ENCODE measurements at regions not wholly inside any gene's neighbourhood (a gene's known extent, or its start where the extent isn't known, plus 50 kb on each side); places are given as distances from the start of the nearest gene placed in this dataset.
"Not testable (repeated sequence)": the region's sequence is repeated elsewhere in the genome, so short reads cannot be mapped to it uniquely, and the experiment has no call there.

DNA sequence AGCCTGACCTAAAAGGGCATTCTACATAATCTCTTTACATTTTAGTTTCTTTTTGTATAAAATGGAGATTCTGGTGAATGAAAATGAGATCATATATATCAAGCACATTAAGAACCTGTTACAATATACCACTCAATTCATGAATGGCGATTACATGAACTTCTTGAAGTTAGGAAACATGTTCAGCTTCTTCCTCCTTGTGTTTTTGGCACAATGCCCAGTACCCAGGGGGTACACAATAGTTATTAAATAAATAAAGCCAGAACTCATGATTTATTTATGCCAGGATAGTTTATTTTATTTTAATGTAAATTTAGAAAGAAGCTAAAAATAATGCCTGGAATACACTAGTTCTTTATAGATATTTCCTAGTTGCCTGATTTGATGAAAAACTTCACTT lies 186.0 kb upstream of the PTGFR start:
- Histone ChIP-seq H3K27ac (ENCODE audit: low read depth in 2 of 2, low read length in 1 of 2) (no peak overlapping the region), H3K4me1 (ENCODE audit: control insufficient read depth in 2 of 2, insufficient read depth in 2 of 2, low read length in 1 of 2) (no peaks in the 10 kb centered on the region), H3K27me3 (ENCODE audit: control insufficient read depth in 1 of 2, insufficient read depth in 2 of 2, low read length in 2 of 2) (no peaks in the 10 kb centered on the region), H3K9me3 (ENCODE audit: control insufficient read depth in 2 of 2, insufficient read depth in 1 of 2, low read depth in 1 of 2, low read length in 1 of 2) (no peaks in the 10 kb centered on the region), H3K4me3 (ENCODE audit: low read depth in 1 of 2, low read length in 2 of 2) (no peak overlapping the region), H3K36me3 (ENCODE audit: control insufficient read depth in 2 of 2, insufficient read depth in 2 of 2, low read length in 1 of 2) (no peaks in the 10 kb centered on the region)
- 39 to 55% methylated on average over 1 of the region's 1 CpG for WGBS, 2 donors

DNA sequence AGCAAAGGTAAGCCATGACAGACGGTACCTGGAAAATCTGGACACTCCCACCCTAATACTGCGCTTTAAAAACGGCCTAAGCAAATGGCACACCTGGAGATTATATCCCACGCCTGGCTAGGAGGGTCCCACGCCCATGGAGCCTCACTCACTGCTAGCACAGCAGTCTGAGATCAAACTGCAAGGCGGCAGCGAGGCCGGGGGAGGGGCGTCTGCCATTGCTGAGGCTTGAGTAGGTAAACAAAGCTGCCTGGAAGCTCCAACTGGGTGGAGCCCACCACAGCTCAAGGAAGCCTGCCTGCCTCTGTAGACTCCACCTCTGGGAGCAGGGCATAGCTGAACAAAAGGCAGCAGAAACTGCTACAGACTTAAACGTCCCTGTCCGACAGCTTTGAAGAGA lies 180.5 kb upstream of the PTGFR start:
- H3K27ac ChIP-seq (ENCODE audit: low read depth in 2 of 2, low read length in 1 of 2); H3K36me3 ChIP-seq (ENCODE audit: control insufficient read depth in 2 of 2, insufficient read depth in 2 of 2, low read length in 1 of 2); H3K4me1 ChIP-seq (ENCODE audit: control insufficient read depth in 2 of 2, insufficient read depth in 2 of 2, low read length in 1 of 2); H3K27me3 ChIP-seq (ENCODE audit: control insufficient read depth in 1 of 2, insufficient read depth in 2 of 2, low read length in 2 of 2); H3K4me3 ChIP-seq (ENCODE audit: low read depth in 1 of 2, low read length in 2 of 2); H3K9me3 ChIP-seq (ENCODE audit: control insufficient read depth in 2 of 2, insufficient read depth in 1 of 2, low read depth in 1 of 2, low read length in 1 of 2): not testable (repeated sequence)
- 73 to 78% methylated on average over 11 of the region's 11 CpGs for WGBS, 2 donors

DNA sequence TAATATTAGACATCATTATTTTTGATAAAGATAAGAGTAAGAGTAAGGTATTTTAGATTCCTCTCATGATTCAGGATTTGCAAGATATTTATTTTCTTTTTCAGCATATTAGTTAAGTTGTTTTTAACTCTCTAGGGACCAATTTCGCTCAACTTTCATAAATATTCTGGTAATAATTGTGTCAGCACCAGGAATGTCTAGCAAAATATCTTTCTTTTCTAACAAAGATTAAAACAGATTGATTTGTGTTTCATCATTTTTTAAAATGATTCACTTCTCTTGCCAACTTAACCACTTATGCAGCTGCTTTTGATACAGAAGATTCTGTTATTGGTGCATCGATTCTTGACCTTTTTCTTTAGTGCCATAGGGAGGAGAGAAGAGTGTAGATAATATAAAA lies 172.8 kb upstream of the PTGFR start:
- no peaks in the 10 kb centered on the region for H3K36me3 ChIP-seq (ENCODE audit: control insufficient read depth in 2 of 2, insufficient read depth in 2 of 2, low read length in 1 of 2)
- 61 to 68% methylated on average over 2 of the region's 2 CpGs for WGBS, 2 donors
- H3K27me3 ChIP-seq (ENCODE audit: control insufficient read depth in 1 of 2, insufficient read depth in 2 of 2, low read length in 2 of 2): no peaks in the 10 kb centered on the region
- H3K4me1 ChIP-seq (ENCODE audit: control insufficient read depth in 2 of 2, insufficient read depth in 2 of 2, low read length in 1 of 2): no peaks in the 10 kb centered on the region
- H3K9me3 ChIP-seq (ENCODE audit: control insufficient read depth in 2 of 2, insufficient read depth in 1 of 2, low read depth in 1 of 2, low read length in 1 of 2): no peaks in the 10 kb centered on the region
- no peak overlapping the region for H3K4me3 ChIP-seq (ENCODE audit: low read depth in 1 of 2, low read length in 2 of 2)
- no peak overlapping the region for H3K27ac ChIP-seq (ENCODE audit: low read depth in 2 of 2, low read length in 1 of 2)

DNA sequence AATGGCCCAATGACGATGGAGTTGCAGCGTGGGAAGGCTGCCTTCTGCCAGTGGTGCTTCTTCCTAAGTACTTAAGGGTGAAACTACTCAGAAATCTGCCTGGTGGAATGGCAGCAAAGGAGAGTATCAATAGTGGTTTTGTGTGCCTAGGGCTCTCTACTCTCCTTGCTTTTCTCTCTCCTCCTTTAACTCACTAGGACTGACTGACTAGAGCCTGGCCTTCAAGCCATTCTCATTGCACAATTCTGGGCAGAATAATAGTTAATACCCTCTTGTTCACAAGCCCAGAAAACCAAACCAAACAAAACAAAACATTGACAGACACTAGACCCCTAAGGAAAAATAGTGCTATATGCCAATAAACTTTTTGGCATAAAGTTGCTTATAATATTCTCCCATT lies 171.2 kb upstream of the PTGFR start:
- no peaks in the 10 kb centered on the region for H3K9me3 ChIP-seq (ENCODE audit: control insufficient read depth in 2 of 2, insufficient read depth in 1 of 2, low read depth in 1 of 2, low read length in 1 of 2)
- WGBS, 2 donors: 77 to 89% methylated on average over 2 of the region's 2 CpGs

DNA sequence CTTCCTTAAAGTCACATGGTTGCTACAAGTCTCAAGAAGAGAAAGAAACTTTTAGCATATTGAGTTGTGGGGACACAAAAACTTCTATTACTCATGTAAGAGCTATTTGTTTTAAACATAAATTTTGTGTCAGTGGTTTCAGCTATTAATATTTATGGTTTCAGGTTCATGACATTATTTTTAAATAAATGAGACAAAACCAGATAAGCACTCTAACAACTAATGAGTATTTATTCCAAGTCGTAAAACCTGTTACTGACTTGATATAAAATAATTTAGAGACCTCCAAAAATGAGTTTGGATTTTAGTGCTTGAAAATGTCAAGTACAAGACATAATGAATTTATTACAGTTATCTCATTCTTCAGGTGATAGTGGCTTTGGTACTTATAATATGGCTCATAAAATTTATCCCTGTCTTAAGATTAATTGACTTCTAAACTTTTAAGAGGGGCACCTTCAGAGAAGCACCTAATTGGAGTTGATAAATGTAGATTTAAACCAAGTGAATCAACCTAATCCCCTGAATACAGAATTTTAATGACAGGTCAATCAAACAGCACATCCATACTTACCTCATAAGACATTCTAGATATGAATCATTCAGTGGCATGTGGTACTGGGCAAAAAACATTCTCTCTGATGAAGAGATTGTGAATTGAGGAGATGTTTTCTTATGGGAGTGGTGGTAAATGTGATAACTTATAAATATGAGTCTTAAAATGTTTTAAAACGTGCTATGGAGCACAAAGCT lies 167.7 kb upstream of the PTGFR start:
- no peak overlapping the region for H3K4me3 ChIP-seq (ENCODE audit: low read depth in 1 of 2, low read length in 2 of 2)
- H3K36me3 ChIP-seq (ENCODE audit: control insufficient read depth in 2 of 2, insufficient read depth in 2 of 2, low read length in 1 of 2): no peaks in the 10 kb centered on the region
- no peak overlapping the region for H3K27ac ChIP-seq (ENCODE audit: low read depth in 2 of 2, low read length in 1 of 2)
- no peaks in the 10 kb centered on the region for H3K4me1 ChIP-seq (ENCODE audit: control insufficient read depth in 2 of 2, insufficient read depth in 2 of 2, low read length in 1 of 2)
- no peaks in the 10 kb centered on the region for H3K27me3 ChIP-seq (ENCODE audit: control insufficient read depth in 1 of 2, insufficient read depth in 2 of 2, low read length in 2 of 2)
- no peaks in the 10 kb centered on the region for H3K9me3 ChIP-seq (ENCODE audit: control insufficient read depth in 2 of 2, insufficient read depth in 1 of 2, low read depth in 1 of 2, low read length in 1 of 2)
- 52 to 56% methylated on average over 2 of the region's 2 CpGs for WGBS, 2 donors

More for the DNA sequence above, 171.2 kb upstream of the PTGFR start:
- no peak overlapping the region for H3K4me3 ChIP-seq (ENCODE audit: low read depth in 1 of 2, low read length in 2 of 2)
- no peaks in the 10 kb centered on the region for H3K4me1 ChIP-seq (ENCODE audit: control insufficient read depth in 2 of 2, insufficient read depth in 2 of 2, low read length in 1 of 2)
- no peaks in the 10 kb centered on the region for H3K36me3 ChIP-seq (ENCODE audit: control insufficient read depth in 2 of 2, insufficient read depth in 2 of 2, low read length in 1 of 2)
- no peaks in the 10 kb centered on the region for H3K27me3 ChIP-seq (ENCODE audit: control insufficient read depth in 1 of 2, insufficient read depth in 2 of 2, low read length in 2 of 2)
- no peak overlapping the region for H3K27ac ChIP-seq (ENCODE audit: low read depth in 2 of 2, low read length in 1 of 2)

DNA sequence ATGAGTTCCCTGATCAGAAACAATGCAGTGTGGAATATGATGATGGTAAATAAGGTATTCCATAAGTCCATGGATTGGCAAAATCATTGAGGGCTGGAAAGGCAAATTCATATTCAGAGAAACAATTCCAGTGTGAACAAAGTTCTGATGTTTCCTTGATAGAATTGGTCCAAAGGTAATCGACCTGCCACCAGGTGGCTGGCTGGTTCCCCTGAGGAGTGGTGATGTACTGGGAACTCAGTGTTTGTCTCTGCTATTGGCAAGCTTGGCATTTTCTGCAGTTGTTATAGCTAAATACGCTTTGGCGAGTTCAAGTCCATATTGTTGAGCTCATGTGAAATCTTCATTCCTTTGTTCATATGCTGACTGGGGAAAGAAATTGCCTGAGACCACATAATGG lies 165.5 kb upstream of the PTGFR start:
- Histone ChIP-seq H3K27ac (ENCODE audit: low read depth in 2 of 2, low read length in 1 of 2) (no peak overlapping the region), H3K9me3 (ENCODE audit: control insufficient read depth in 2 of 2, insufficient read depth in 1 of 2, low read depth in 1 of 2, low read length in 1 of 2) (no peaks in the 10 kb centered on the region), H3K4me3 (ENCODE audit: low read depth in 1 of 2, low read length in 2 of 2) (no peak overlapping the region), H3K27me3 (ENCODE audit: control insufficient read depth in 1 of 2, insufficient read depth in 2 of 2, low read length in 2 of 2) (no peaks in the 10 kb centered on the region), H3K36me3 (ENCODE audit: control insufficient read depth in 2 of 2, insufficient read depth in 2 of 2, low read length in 1 of 2) (no peaks in the 10 kb centered on the region), H3K4me1 (ENCODE audit: control insufficient read depth in 2 of 2, insufficient read depth in 2 of 2, low read length in 1 of 2) (no peaks in the 10 kb centered on the region)
- WGBS, 2 donors: 69 to 71% methylated on average over 3 of the region's 3 CpGs

DNA sequence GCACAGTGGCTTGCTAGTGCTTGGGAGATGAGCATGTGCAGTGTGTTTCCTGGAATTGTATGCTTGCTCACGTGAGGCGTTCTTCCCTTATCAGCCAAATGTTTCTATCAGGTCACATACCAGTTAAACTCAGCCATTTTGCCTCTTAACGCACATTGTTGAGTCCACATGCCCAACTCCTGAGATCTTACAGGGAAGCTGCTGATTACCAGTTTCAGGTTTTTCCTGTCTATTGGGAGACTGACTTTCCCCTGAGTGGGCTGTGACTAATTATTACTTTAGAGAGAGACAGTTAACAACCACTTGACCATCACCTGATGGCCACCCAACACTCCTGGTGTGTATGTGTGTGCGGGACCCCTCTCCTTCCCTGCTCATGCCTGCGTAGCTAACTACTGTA lies 161.3 kb upstream of the PTGFR start:
- 80 to 84% methylated on average over 5 of the region's 5 CpGs for WGBS, 2 donors
- Histone ChIP-seq H3K9me3 (ENCODE audit: control insufficient read depth in 2 of 2, insufficient read depth in 1 of 2, low read depth in 1 of 2, low read length in 1 of 2) (no peaks in the 10 kb centered on the region), H3K4me3 (ENCODE audit: low read depth in 1 of 2, low read length in 2 of 2) (no peak overlapping the region), H3K36me3 (ENCODE audit: control insufficient read depth in 2 of 2, insufficient read depth in 2 of 2, low read length in 1 of 2) (no peaks in the 10 kb centered on the region), H3K27ac (ENCODE audit: low read depth in 2 of 2, low read length in 1 of 2) (no peak overlapping the region), H3K4me1 (ENCODE audit: control insufficient read depth in 2 of 2, insufficient read depth in 2 of 2, low read length in 1 of 2) (no peaks in the 10 kb centered on the region), H3K27me3 (ENCODE audit: control insufficient read depth in 1 of 2, insufficient read depth in 2 of 2, low read length in 2 of 2) (no peaks in the 10 kb centered on the region)

DNA sequence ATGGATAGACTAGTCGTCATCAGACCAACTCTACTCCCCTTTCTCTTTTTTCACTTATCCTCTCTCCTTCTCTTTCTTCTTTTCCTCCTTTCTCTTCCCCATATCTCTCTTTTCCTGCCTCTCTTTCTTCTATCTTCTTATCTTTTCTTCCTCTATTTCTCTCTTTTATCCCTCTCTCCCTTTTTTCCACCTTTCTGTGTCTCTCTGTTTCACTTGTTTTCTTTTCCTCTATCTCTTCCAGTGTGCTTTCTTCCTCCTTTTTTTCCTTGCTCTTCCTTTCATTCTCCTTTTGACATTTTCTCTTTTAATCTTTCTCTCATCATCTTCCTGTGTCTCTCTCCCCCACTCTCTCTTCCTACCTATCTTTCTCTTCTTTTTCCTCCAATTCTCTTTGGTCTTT lies 159.0 kb upstream of the PTGFR start:
- H3K9me3 ChIP-seq (ENCODE audit: control insufficient read depth in 2 of 2, insufficient read depth in 1 of 2, low read depth in 1 of 2, low read length in 1 of 2): no peaks in the 10 kb centered on the region
- WGBS, 2 donors: 56 to 68% methylated on average over 1 of the region's 1 CpG
- H3K27me3 ChIP-seq (ENCODE audit: control insufficient read depth in 1 of 2, insufficient read depth in 2 of 2, low read length in 2 of 2): no peaks in the 10 kb centered on the region
- H3K4me3 ChIP-seq (ENCODE audit: low read depth in 1 of 2, low read length in 2 of 2): no peak overlapping the region
- H3K27ac ChIP-seq (ENCODE audit: low read depth in 2 of 2, low read length in 1 of 2): no peak overlapping the region
- no peaks in the 10 kb centered on the region for H3K4me1 ChIP-seq (ENCODE audit: control insufficient read depth in 2 of 2, insufficient read depth in 2 of 2, low read length in 1 of 2)
- H3K36me3 ChIP-seq (ENCODE audit: control insufficient read depth in 2 of 2, insufficient read depth in 2 of 2, low read length in 1 of 2): no peaks in the 10 kb centered on the region

DNA sequence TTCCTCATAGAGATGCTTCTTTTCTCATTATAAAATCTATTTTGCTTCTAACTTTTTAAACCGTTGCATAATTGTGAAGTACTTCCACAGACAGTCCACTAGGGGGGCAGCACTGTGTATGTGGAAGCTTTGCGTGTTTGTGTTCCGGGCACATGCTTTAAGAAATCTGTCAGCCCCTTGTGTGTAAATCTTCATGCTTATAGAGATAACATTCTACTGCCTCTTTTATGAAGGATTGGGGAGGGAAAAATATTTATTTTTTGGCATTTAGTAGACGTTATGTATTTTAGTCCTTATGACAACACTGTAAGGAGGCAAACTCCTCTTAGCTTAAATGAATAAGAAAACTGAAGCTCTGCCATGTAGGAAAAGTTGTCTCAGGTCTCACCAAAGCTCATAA lies 157.3 kb upstream of the PTGFR start:
- WGBS, 2 donors: 10 to 23% methylated on average over 4 of the region's 4 CpGs
- no peaks in the 10 kb centered on the region for H3K4me1 ChIP-seq (ENCODE audit: control insufficient read depth in 2 of 2, insufficient read depth in 2 of 2, low read length in 1 of 2)
- H3K9me3 ChIP-seq (ENCODE audit: control insufficient read depth in 2 of 2, insufficient read depth in 1 of 2, low read depth in 1 of 2, low read length in 1 of 2): no peaks in the 10 kb centered on the region
- H3K36me3 ChIP-seq (ENCODE audit: control insufficient read depth in 2 of 2, insufficient read depth in 2 of 2, low read length in 1 of 2): no peaks in the 10 kb centered on the region
- no peak overlapping the region for H3K4me3 ChIP-seq (ENCODE audit: low read depth in 1 of 2, low read length in 2 of 2)
- no peak overlapping the region for H3K27ac ChIP-seq (ENCODE audit: low read depth in 2 of 2, low read length in 1 of 2)
- H3K27me3 ChIP-seq (ENCODE audit: control insufficient read depth in 1 of 2, insufficient read depth in 2 of 2, low read length in 2 of 2): no peaks in the 10 kb centered on the region

DNA sequence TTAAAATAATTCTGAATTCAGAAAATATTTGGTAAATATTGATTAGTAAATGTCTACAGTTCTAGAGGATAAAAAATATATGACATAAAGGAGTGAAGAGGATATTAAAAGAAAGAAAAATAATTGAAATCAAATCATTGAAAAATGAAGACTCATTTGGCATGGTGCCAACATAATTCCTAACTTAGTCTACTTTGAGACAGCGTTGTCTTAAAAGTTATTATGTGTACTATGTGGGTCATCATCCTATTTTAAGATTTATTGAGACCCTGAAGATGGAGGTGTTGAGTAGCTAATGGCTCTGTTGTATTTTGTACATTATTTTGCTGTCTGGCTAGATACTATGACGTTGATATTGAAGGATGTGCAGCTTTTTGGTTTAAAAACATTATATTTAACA lies 156.7 kb upstream of the PTGFR start:
- Histone ChIP-seq H3K4me1 (ENCODE audit: control insufficient read depth in 2 of 2, insufficient read depth in 2 of 2, low read length in 1 of 2) (no peaks in the 10 kb centered on the region), H3K27me3 (ENCODE audit: control insufficient read depth in 1 of 2, insufficient read depth in 2 of 2, low read length in 2 of 2) (no peaks in the 10 kb centered on the region), H3K27ac (ENCODE audit: low read depth in 2 of 2, low read length in 1 of 2) (no peak overlapping the region), H3K36me3 (ENCODE audit: control insufficient read depth in 2 of 2, insufficient read depth in 2 of 2, low read length in 1 of 2) (no peaks in the 10 kb centered on the region), H3K4me3 (ENCODE audit: low read depth in 1 of 2, low read length in 2 of 2) (no peak overlapping the region), H3K9me3 (ENCODE audit: control insufficient read depth in 2 of 2, insufficient read depth in 1 of 2, low read depth in 1 of 2, low read length in 1 of 2) (no peaks in the 10 kb centered on the region)
- WGBS, 2 donors: 65 to 71% methylated on average over 2 of the region's 2 CpGs
